Smooth muscle cell (in vitro differentiated cells): ENCODE measurements at regions not wholly inside any gene's neighbourhood (a gene's known extent, or its start where the extent isn't known, plus 50 kb on each side); places are given as distances from the start of the nearest gene placed in this dataset.
"Not testable (repeated sequence)": the region's sequence is repeated elsewhere in the genome, so short reads cannot be mapped to it uniquely, and the experiment has no call there.

Experiments used
- DNase-seq: peaks from one replicate; lab custom pipeline; 2025; ENCODE audit not compliant: unreplicated experiment; lab: John Stamatoyannopoulos, UW
- H2AFZ ChIP-seq: fragments of 200-600 bp; sonication (generic); 2 replicates; pipeline ENCODE4 v1.6.0; 2016; ENCODE audit warnings: antibody characterized with exemption, low read depth, mild to moderate bottlenecking
- H3F3A ChIP-seq: fragments of 200-600 bp; sonication (generic); 2 replicates; pipeline ENCODE4 v1.6.0; 2017; ENCODE audit warnings: antibody characterized with exemption, low read depth
- H3K27ac ChIP-seq: fragments of 200-600 bp; sonication (generic); 2 replicates; pipeline ENCODE4 v1.5.1; 2016; ENCODE audit warnings: low read depth, mild to moderate bottlenecking
- H3K27me3 ChIP-seq: fragments of 200-600 bp; sonication (generic); 2 replicates; pipeline ENCODE4 v1.6.1; 2016; ENCODE audit warnings: low read depth, mild to moderate bottlenecking
- H3K36me3 ChIP-seq: fragments of 200-600 bp; sonication (generic); 2 replicates; pipeline ENCODE4 v1.5.1; 2016; ENCODE audit warnings: low read depth
- H3K4me1 ChIP-seq: fragments of 200-600 bp; sonication (generic); 2 replicates; pipeline ENCODE4 v1.5.1; 2016; ENCODE audit warnings: low read depth
- H3K4me2 ChIP-seq: fragments of 200-600 bp; sonication (generic); 2 replicates; pipeline ENCODE4 v1.6.0; 2016; ENCODE audit warnings: mild to moderate bottlenecking
- H3K4me3 ChIP-seq: fragments of 200-600 bp; sonication (generic); 2 replicates; pipeline ENCODE4 v1.5.1; 2016; ENCODE audit warnings: mild to moderate bottlenecking
- H3K79me2 ChIP-seq: fragments of 200-600 bp; sonication (generic); 2 replicates; pipeline ENCODE4 v1.6.0; 2016; ENCODE audit warnings: low read depth, mild to moderate bottlenecking
- H3K9ac ChIP-seq: fragments of 200-600 bp; sonication (generic); 2 replicates; pipeline ENCODE4 v1.6.0; 2016; ENCODE audit warnings: low read depth
- H3K9me3 ChIP-seq: fragments of 200-600 bp; sonication (generic); replicated peaks from 2 replicates; pipeline ENCODE4 v1.5.1; 2016; ENCODE audit warnings: low read depth
- H4K20me1 ChIP-seq: fragments of 200-600 bp; sonication (generic); 2 replicates; pipeline ENCODE4 v1.6.0; 2016; ENCODE audit warnings: low read depth
- WGBS: methylation state at CpG from one replicate; pipeline ENCODE4 v1.1.7; 2016; ENCODE audit warnings: low lambda C conversion rate; 5-methylcytosine and 5-hydroxymethylcytosine counted together
- TF ChIP-seq, protein P1 (sequence below): fragments of 200-600 bp; sonication (generic); IDR thresholded peaks from 2 replicates; pipeline ENCODE4 v1.5.1; 2017; ENCODE audit warnings: borderline replicate concordance, mild to moderate bottlenecking, antibody characterized with exemption; ENCODE audit not compliant: insufficient read depth, poor library complexity, severe bottlenecking

- no peaks in the 10 kb centered on the region for H3K9me3 ChIP-seq
- H3K27ac ChIP-seq: no peak overlapping the region
- H3K36me3 ChIP-seq: no peaks in the 10 kb centered on the region
- no peak for DNase-seq
- no peaks in the 10 kb centered on the region for H3K79me2 ChIP-seq
- no peaks in the 10 kb centered on the region for H4K20me1 ChIP-seq
- TF ChIP-seq, protein P1, sequence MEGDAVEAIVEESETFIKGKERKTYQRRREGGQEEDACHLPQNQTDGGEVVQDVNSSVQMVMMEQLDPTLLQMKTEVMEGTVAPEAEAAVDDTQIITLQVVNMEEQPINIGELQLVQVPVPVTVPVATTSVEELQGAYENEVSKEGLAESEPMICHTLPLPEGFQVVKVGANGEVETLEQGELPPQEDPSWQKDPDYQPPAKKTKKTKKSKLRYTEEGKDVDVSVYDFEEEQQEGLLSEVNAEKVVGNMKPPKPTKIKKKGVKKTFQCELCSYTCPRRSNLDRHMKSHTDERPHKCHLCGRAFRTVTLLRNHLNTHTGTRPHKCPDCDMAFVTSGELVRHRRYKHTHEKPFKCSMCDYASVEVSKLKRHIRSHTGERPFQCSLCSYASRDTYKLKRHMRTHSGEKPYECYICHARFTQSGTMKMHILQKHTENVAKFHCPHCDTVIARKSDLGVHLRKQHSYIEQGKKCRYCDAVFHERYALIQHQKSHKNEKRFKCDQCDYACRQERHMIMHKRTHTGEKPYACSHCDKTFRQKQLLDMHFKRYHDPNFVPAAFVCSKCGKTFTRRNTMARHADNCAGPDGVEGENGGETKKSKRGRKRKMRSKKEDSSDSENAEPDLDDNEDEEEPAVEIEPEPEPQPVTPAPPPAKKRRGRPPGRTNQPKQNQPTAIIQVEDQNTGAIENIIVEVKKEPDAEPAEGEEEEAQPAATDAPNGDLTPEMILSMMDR: no peak
- no peaks in the 10 kb centered on the region for H3K27me3 ChIP-seq
- no peaks in the 10 kb centered on the region for H3F3A ChIP-seq
- no peak overlapping the region for H3K4me2 ChIP-seq
- H3K9ac ChIP-seq: no peak overlapping the region
- H3K4me3 ChIP-seq: no peak overlapping the region
- WGBS: 93% methylated on average over 2 of the region's 2 CpGs
- H2AFZ ChIP-seq: no peak overlapping the region
- no peaks in the 10 kb centered on the region for H3K4me1 ChIP-seq
Measured at GRCh38 chr14:41532255-41532654, 74.4 kb upstream of the LRFN5 start.

- Histone ChIP-seq H3K27ac (peak overlapping the region; percentile 35), H3K79me2 (no peaks in the 10 kb centered on the region), H3K27me3 (no peaks in the 10 kb centered on the region), H3K4me2 (no peak overlapping the region), H3K4me1 (no peaks in the 10 kb centered on the region), H3K4me3 (no peak overlapping the region), H2AFZ (no peak overlapping the region), H3F3A (no peaks in the 10 kb centered on the region), H3K9me3 (no peaks in the 10 kb centered on the region), H4K20me1 (no peaks in the 10 kb centered on the region), H3K36me3 (no peaks in the 10 kb centered on the region), H3K9ac (no peak overlapping the region)
- DNase-seq: no peak
- 72% methylated on average over 1 of the region's 1 CpG for WGBS
- TF ChIP-seq, protein P1: no peak
Measured at GRCh38 chr14:41521891-41522290, 84.8 kb upstream of the LRFN5 start.

GRCh38 chr14:41518030-41518429, 88.6 kb upstream of the LRFN5 start:
- WGBS: 96% methylated on average over 11 of the region's 11 CpGs
- not testable (repeated sequence) for H3K4me2 ChIP-seq, H3K36me3 ChIP-seq, H3K27ac ChIP-seq, H3K27me3 ChIP-seq, H3K9ac ChIP-seq, DNase-seq, H2AFZ ChIP-seq, H4K20me1 ChIP-seq, H3K9me3 ChIP-seq, H3K79me2 ChIP-seq, H3K4me1 ChIP-seq, H3F3A ChIP-seq, H3K4me3 ChIP-seq

DNA sequence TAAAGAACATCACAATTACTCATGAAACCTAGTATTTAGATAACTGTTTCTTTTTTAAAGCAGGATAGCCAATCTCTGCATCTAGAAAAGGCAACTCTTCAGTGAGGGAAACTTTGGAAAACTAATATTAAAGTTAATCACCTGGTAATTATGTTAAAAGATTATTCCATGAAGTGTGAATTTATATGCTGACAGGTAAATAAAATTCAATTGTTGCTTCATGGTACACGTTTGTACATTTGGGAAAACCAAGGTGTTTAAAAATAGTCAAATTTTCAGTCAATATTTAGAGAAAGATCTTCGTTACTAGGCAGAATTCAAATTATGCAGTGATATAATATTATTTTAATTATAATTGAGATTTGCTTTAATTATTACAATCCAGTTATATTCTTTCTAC, 100.1 kb upstream of the LRFN5 start:
- H3K79me2 ChIP-seq: no peaks in the 10 kb centered on the region
- H3K9me3 ChIP-seq: no peaks in the 10 kb centered on the region
- H4K20me1 ChIP-seq: no peaks in the 10 kb centered on the region
- 91% methylated on average over 2 of the region's 2 CpGs for WGBS
- peaks cover 7% of the 10 kb centered on the region for H3K4me1 ChIP-seq
- no peak overlapping the region for H3K9ac ChIP-seq
- no peak overlapping the region for H2AFZ ChIP-seq
- no peak overlapping the region for H3K4me3 ChIP-seq
- H3K27me3 ChIP-seq: no peaks in the 10 kb centered on the region
- no peak overlapping the region for H3K27ac ChIP-seq
- no peaks in the 10 kb centered on the region for H3K36me3 ChIP-seq
- H3K4me2 ChIP-seq: no peak overlapping the region
- TF ChIP-seq, protein P1: no peak
- no peak for DNase-seq
- H3F3A ChIP-seq: no peaks in the 10 kb centered on the region
